IPS DF 19.7 (cell line): ENCODE measurements at regions not wholly inside any gene's neighbourhood (a gene's known extent, or its start where the extent isn't known, plus 50 kb on each side); places are given as distances from the start of the nearest gene placed in this dataset.

ENCODE experiments used
- DNase-seq: peaks from one replicate; pipeline ENCODE4 v3.0.0-alpha.2; 2013; ENCODE audit warnings: low read depth, low spot score

- DNase-seq = no peak
Observed at GRCh38 chr18:68362907-68363306, 352.0 kb downstream of the TMX3 start.

GRCh38 chr18:68355637-68356036, 359.3 kb downstream of the TMX3 start:
- no peak for DNase-seq

- no peak for DNase-seq
Observed at GRCh38 chr18:68354176-68354575, 360.7 kb downstream of the TMX3 start.

GRCh38 chr18:68342039-68342659, 372.8 kb downstream of the TMX3 start:
- peak; percentile 3 for DNase-seq

GRCh38 chr18:68340606-68341005, 374.3 kb downstream of the TMX3 start:
- DNase-seq = no peak

DNA sequence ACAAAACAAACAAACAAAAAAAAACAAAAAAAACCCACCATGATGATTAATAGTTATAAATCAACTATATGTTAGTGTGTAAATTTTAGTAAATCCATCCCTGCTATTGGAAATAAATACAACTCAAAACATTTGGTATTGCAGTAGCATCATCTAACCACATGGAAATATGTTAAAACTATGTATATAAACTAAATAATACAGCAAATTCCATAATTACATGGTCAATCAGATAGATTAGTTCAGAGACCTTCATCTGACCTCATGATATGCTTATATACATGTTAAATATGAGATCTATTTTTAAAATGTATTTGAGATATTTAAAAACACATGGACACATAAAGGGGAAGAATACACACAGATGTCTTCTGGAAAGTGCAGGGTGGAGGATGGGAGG, 384.2 kb downstream of the TMX3 start:
- no peak for DNase-seq

GRCh38 chr18:68323921-68324320, 391.0 kb downstream of the TMX3 start:
- no peak for DNase-seq

GRCh38 chr18:68316636-68317035, 398.3 kb downstream of the TMX3 start:
- no peak for DNase-seq

- DNase-seq = no peak
Observed at GRCh38 chr18:68314403-68314802, 400.5 kb downstream of the TMX3 start.

DNA sequence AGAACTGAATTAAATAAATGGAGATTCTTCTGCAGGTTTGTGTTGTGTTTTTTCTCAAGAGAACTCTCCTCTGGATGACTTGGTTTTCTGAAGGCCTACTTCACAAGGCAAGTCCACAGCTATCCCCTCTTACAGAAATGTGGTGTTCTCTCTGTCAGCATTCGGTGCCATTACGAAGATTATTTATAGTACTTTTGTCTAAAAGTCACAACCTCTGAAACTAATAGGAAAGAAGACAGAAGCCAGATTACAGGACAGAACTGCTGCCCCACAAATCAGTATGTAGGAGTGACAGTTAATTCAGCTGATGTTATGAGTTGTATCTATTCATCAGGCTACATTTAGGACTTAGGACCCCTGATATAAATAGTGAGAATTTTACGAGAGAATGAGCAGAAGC, 413.5 kb downstream of the TMX3 start:
- no peak for DNase-seq

- DNase-seq = no peak
Observed at GRCh38 chr18:68299906-68300305, 415.0 kb downstream of the TMX3 start.

GRCh38 chr18:68298330-68298729, 416.6 kb downstream of the TMX3 start:
- no peak for DNase-seq

- no peak for DNase-seq
Observed at GRCh38 chr18:68288408-68288807, 426.5 kb downstream of the TMX3 start.

- DNase-seq = no peak
Observed at GRCh38 chr18:68284236-68284780, 430.6 kb downstream of the TMX3 start.

GRCh38 chr18:68283834-68284233, 431.1 kb downstream of the TMX3 start:
- no peak for DNase-seq

DNA sequence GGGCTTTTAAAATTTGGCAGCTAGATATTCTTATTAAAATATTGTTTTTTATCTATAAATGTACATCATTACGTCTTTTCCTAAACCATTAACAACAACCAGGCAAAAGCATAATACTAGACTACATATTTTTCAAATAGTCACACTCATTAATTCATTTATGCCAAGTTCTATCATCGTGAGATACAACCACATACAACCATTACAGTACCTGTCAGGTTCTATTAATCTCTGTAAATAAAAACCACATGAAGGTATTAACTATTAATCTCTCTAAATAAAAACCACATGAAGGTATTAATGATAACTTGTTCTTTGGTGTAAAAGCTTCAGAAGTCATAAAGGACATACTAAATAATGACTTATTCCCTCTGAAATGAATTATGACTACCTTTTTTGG, 432.7 kb downstream of the TMX3 start:
- DNase-seq = no peak

- no peak for DNase-seq
Observed at GRCh38 chr18:68275616-68276015, 439.3 kb downstream of the TMX3 start.

DNA sequence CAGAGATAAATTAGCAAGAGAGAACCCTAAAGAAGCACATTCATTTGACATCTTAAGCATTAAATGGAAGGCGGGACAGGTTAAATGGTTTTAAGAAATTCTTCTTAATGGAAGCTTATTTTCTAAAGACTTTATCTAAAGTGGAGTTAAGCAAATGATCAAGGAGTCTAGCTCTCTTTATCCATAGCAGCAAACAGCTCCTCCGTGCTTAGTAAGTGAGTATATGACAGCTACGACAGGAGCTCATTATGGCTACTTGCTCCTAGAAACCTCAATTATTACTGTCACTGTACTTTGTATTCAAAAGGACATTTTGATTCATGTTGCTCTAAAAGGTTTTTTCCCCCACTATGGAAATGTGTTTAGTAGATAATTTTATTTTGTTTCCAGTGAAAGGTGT, 444.9 kb downstream of the TMX3 start:
- no peak for DNase-seq

- no peak for DNase-seq
Observed at GRCh38 chr18:68267583-68267982, 447.3 kb downstream of the TMX3 start.

DNA sequence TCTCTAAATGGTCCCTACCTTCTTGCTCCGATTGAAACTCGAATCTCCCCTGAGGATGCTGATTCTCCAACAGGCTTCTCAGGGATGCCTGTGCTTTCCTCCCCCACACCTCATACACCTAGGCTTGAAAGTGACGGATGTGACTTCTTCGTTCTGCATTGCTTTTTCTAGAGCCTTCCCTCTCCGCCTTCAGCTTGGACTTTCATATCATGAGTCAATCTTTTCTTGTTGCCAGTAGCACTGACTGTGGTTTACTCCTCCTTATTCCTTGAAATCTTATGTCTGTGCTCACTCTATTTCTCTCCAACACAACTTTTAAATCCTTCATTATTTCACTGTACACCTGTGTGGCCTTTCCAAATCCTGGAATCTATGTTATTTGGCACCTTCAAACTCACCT, 451.4 kb downstream of the TMX3 start:
- DNase-seq = no peak

- no peak for DNase-seq
Observed at GRCh38 chr18:68262690-68263294, 452.1 kb downstream of the TMX3 start.

GRCh38 chr18:68256418-68257067, 458.4 kb downstream of the TMX3 start:
- no peak for DNase-seq

DNA sequence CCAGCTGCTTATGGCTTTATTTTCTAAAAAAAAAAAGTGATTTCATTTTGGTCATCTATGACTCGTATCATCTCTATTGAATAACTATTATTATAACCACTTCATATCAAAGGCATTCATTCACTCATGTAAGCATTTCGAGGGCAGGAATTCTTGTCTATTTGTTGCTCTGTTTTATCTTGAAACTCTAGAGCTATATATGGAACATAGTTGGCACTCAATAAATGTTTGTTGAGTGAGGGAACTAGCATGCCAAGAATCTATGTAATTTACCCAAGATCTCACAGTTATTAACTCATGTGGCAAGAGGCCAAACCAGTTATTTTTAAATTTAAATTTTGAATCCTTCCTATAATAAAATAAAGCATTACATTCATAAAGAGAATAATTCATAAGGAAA, 470.1 kb downstream of the TMX3 start:
- DNase-seq = no peak
